Right atrium auricular region (tissue), 2 donors: ENCODE measurements at regions not wholly inside any gene's neighbourhood (a gene's known extent, or its start where the extent isn't known, plus 50 kb on each side); places are given as distances from the start of the nearest gene placed in this dataset.

Source experiments
- DNase-seq: peaks from one replicate; pipeline ENCODE4 v3.0.0-alpha.2; 2019; ENCODE audit warnings: low spot score
- H3K27ac ChIP-seq, 2 donors: fragments of 200-600 bp; sonication (generic); 1 replicate in 1 of 2; 2 replicates in 1 of 2; pipeline ENCODE4 v1.5.1; 2016 to 2019
- H3K27me3 ChIP-seq, 2 donors: fragments of 200-600 bp; sonication (generic); one replicate each; pipeline versions ENCODE4 v1.5.1 to v1.6.0; 2017 to 2019
- H3K36me3 ChIP-seq: fragments of 200-600 bp; sonication (generic); one replicate; pipeline ENCODE4 v1.5.1; 2016
- H3K4me1 ChIP-seq, 2 donors: fragments of 200-600 bp; sonication (generic); one replicate each; pipeline versions ENCODE4 v1.5.1 to v1.6.0; 2017 to 2019
- H3K4me3 ChIP-seq, 2 donors: fragments of 200-600 bp; sonication (generic); 1 replicate in 1 of 2; 2 replicates in 1 of 2; pipeline ENCODE4 v1.5.1; 2017 to 2019; ENCODE audit warnings: mild to moderate bottlenecking in 1 of 2, moderate library complexity in 1 of 2
- H3K9me3 ChIP-seq, 2 donors: fragments of 200-600 bp; sonication (generic); one replicate each; pipeline ENCODE4 v1.5.1; 2019
- CTCF ChIP-seq, 2 donors: fragments of 200-600 bp; sonication (generic); IDR thresholded peaks; one replicate each; pipeline ENCODE4 v1.5.1; 2019; ENCODE audit warnings: antibody characterized with exemption in 2 of 2

GRCh38 chr2:126506786-126507185 is 149.2 kb upstream of the GYPC start:
- Histone ChIP-seq H3K27me3 (no peaks in the 10 kb centered on the region), H3K36me3 (no peaks in the 10 kb centered on the region), H3K9me3 (no peaks in the 10 kb centered on the region), H3K4me3 (no peak overlapping the region), H3K27ac (no peak overlapping the region), H3K4me1 (no peaks in the 10 kb centered on the region)
- TF ChIP-seq CTCF (IDR thresholded peaks at IDR 0.05): no peak
- DNase-seq: no peak

- Histone ChIP-seq H3K27me3 (no peaks in the 10 kb centered on the region), H3K36me3 (no peaks in the 10 kb centered on the region), H3K4me3 (no peak overlapping the region), H3K4me1 (no peaks in the 10 kb centered on the region), H3K27ac (no peak overlapping the region), H3K9me3 (no peaks in the 10 kb centered on the region)
- DNase-seq: no peak
- TF ChIP-seq CTCF (IDR thresholded peaks at IDR 0.05): no peak
Measured at GRCh38 chr2:126507425-126507911, 148.5 kb upstream of the GYPC start.

GRCh38 chr2:126510356-126510755 is 145.6 kb upstream of the GYPC start:
- TF ChIP-seq CTCF (IDR thresholded peaks at IDR 0.05): no peak
- no peaks in the 10 kb centered on the region for H3K27me3 ChIP-seq
- H3K27ac ChIP-seq: no peak overlapping the region
- no peak overlapping the region for H3K4me3 ChIP-seq
- peaks cover 0 to 4% of the 10 kb centered on the region in 2 donors for H3K9me3 ChIP-seq
- no peaks in the 10 kb centered on the region for H3K4me1 ChIP-seq
- no peak for DNase-seq
- no peaks in the 10 kb centered on the region for H3K36me3 ChIP-seq

- Histone ChIP-seq H3K27me3 (no peaks in the 10 kb centered on the region), H3K9me3 (peaks cover 0 to 8% of the 10 kb centered on the region in 2 donors), H3K27ac (no peak overlapping the region), H3K36me3 (no peaks in the 10 kb centered on the region), H3K4me3 (no peak overlapping the region), H3K4me1 (no peaks in the 10 kb centered on the region)
- no peak for TF ChIP-seq CTCF (IDR thresholded peaks at IDR 0.05)
- DNase-seq: no peak
Measured at GRCh38 chr2:126510960-126511359, 145.0 kb upstream of the GYPC start.

- no peak for DNase-seq
- no peaks in the 10 kb centered on the region for H3K36me3 ChIP-seq
- no peak for TF ChIP-seq CTCF (IDR thresholded peaks at IDR 0.05)
- no peaks in the 10 kb centered on the region for H3K27me3 ChIP-seq
- no peak overlapping the region for H3K27ac ChIP-seq
- H3K4me3 ChIP-seq: no peak overlapping the region
- no peaks in the 10 kb centered on the region for H3K4me1 ChIP-seq
- H3K9me3 ChIP-seq: peaks cover 0 to 8% of the 10 kb centered on the region in 2 donors
Measured at GRCh38 chr2:126512026-126512425, 143.9 kb upstream of the GYPC start.

GRCh38 chr2:126513033-126513432 is 142.9 kb upstream of the GYPC start:
- Histone ChIP-seq H3K27ac (no peak overlapping the region), H3K4me3 (no peak overlapping the region), H3K9me3 (peaks cover 0 to 8% of the 10 kb centered on the region in 2 donors), H3K27me3 (no peaks in the 10 kb centered on the region), H3K4me1 (no peaks in the 10 kb centered on the region), H3K36me3 (no peaks in the 10 kb centered on the region)
- DNase-seq: no peak
- no peak for TF ChIP-seq CTCF (IDR thresholded peaks at IDR 0.05)
